ENCODE measurements at regions not wholly inside any gene's neighbourhood (a gene's known extent, or its start where the extent isn't known, plus 50 kb on each side); places are given as distances from the start of the nearest gene placed in this dataset.

DNA sequence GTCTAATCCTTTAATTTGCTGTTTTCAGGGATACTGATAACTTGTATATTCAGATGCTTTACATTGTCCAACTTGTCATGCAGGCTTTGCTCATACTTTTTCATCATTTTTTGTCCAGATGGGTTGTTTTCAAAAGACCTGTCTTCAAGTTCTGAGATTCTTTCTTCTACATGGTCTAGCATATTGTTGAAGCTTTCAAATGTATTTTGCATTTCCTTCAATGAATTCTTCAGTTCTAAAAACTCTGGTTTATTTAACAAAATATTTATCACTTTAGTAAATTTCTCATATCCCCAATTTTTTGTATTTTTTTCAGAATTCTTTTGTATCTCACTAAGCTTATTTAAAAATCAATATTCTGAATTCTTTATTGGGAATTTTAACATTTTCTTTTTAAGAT lies 388.3 kb upstream of the IL12A start:
- no peak for TF ChIP-seq CTCF (IDR thresholded peaks at IDR 0.05; ENCODE audit: poor library complexity)
- no peak for TF ChIP-seq EZH2 (IDR thresholded peaks at IDR 0.05; ENCODE audit: borderline replicate concordance)
- no peak for TF ChIP-seq EZH2phosphoT487 (IDR thresholded peaks at IDR 0.05; ENCODE audit: low read depth, severe bottlenecking, unreplicated experiment)

Data from hepatocyte (in vitro differentiated cells).